CD4-positive, alpha-beta memory T cell (primary cell): ENCODE measurements at regions not wholly inside any gene's neighbourhood (a gene's known extent, or its start where the extent isn't known, plus 50 kb on each side); places are given as distances from the start of the nearest gene placed in this dataset.

ENCODE experiments used
- CTCF ChIA-PET: fragments of 350-600 bp; sonication (Branson Sonifier 250); formaldehyde crosslinking; loops from one replicate; lab custom pipeline; 2021; ENCODE audit warnings: inconsistent platforms; ENCODE audit not compliant: partially characterized antibody; lab: Charles Lee
- POLR2A ChIA-PET: fragments of 350-600 bp; sonication (Branson Sonifier 250); formaldehyde crosslinking; loops from one replicate; lab custom pipeline; 2021; ENCODE audit not compliant: partially characterized antibody; lab: Charles Lee
- DNase-seq, 5 donors: peaks; one replicate each; pipeline versions ENCODE4 v3.0.0 to v3.0.0-alpha.2; 2020 to 2022; ENCODE audit warnings: mixed read lengths in 1 of 5
- H3K27ac ChIP-seq: one replicate; pipeline ENCODE4 v1.7.0; 2013; ENCODE audit warnings: low read depth, low read length
- H3K27me3 ChIP-seq: 2 replicates; pipeline ENCODE4 v1.7.0; 2013; ENCODE audit warnings: mild to moderate bottlenecking, low read length, moderate library complexity; ENCODE audit not compliant: insufficient read depth
- H3K36me3 ChIP-seq: 2 replicates; pipeline ENCODE4 v1.7.0; 2013; ENCODE audit warnings: mild to moderate bottlenecking, low read length, moderate library complexity; ENCODE audit not compliant: insufficient read depth
- H3K4me1 ChIP-seq: 2 replicates; pipeline ENCODE4 v1.7.0; 2013; ENCODE audit warnings: mild to moderate bottlenecking, low read length, moderate library complexity; ENCODE audit not compliant: insufficient read depth
- H3K4me3 ChIP-seq, 2 donors: one replicate each; pipeline ENCODE4 v1.7.0; 2013; ENCODE audit warnings: low read length in 2 of 2, mild to moderate bottlenecking in 1 of 2
- H3K9me3 ChIP-seq, 2 donors: one replicate each; pipeline ENCODE4 v1.7.0; 2013; ENCODE audit warnings: low read length in 2 of 2, control low read depth in 1 of 2; ENCODE audit not compliant: control insufficient read depth in 1 of 2
- H3K27ac Mint-ChIP-seq, 7 donors: one replicate each; pipeline ENCODE4 v1.8.0; 2020 to 2021; ENCODE audit warnings: mixed read lengths in 7 of 7, mild to moderate bottlenecking in 6 of 7, inconsistent platforms in 3 of 7, moderate library complexity in 3 of 7
- H3K27me3 Mint-ChIP-seq, 2 donors: one replicate each; pipeline ENCODE4 v1.8.0; 2020 to 2021; ENCODE audit warnings: mixed read lengths in 2 of 2
- H3K36me3 Mint-ChIP-seq, 2 donors: one replicate each; pipeline ENCODE4 v1.8.0; 2020 to 2021; ENCODE audit warnings: mixed read lengths in 2 of 2, inconsistent platforms in 1 of 2, mild to moderate bottlenecking in 1 of 2
- H3K4me1 Mint-ChIP-seq, 4 donors: one replicate each; pipeline ENCODE4 v1.8.0; 2020 to 2021; ENCODE audit warnings: mixed read lengths in 4 of 4, mild to moderate bottlenecking in 1 of 4
- H3K4me3 Mint-ChIP-seq, 8 donors: one replicate each; pipeline ENCODE4 v1.8.0; 2020 to 2021; ENCODE audit warnings: mixed read lengths in 8 of 8, mild to moderate bottlenecking in 7 of 8, moderate library complexity in 6 of 8, inconsistent platforms in 3 of 8
- H3K9me3 Mint-ChIP-seq, 8 donors: one replicate each; pipeline ENCODE4 v1.8.0; 2020 to 2021; ENCODE audit warnings: mixed read lengths in 8 of 8, mild to moderate bottlenecking in 5 of 8, inconsistent platforms in 3 of 8, moderate library complexity in 1 of 8
- intact Hi-C: fragments of 100-400 bp; cut with micrococcal nuclease; formaldehyde crosslinking; loops from one replicate; pipeline ENCODE4 v1.15.1; 2023

DNA sequence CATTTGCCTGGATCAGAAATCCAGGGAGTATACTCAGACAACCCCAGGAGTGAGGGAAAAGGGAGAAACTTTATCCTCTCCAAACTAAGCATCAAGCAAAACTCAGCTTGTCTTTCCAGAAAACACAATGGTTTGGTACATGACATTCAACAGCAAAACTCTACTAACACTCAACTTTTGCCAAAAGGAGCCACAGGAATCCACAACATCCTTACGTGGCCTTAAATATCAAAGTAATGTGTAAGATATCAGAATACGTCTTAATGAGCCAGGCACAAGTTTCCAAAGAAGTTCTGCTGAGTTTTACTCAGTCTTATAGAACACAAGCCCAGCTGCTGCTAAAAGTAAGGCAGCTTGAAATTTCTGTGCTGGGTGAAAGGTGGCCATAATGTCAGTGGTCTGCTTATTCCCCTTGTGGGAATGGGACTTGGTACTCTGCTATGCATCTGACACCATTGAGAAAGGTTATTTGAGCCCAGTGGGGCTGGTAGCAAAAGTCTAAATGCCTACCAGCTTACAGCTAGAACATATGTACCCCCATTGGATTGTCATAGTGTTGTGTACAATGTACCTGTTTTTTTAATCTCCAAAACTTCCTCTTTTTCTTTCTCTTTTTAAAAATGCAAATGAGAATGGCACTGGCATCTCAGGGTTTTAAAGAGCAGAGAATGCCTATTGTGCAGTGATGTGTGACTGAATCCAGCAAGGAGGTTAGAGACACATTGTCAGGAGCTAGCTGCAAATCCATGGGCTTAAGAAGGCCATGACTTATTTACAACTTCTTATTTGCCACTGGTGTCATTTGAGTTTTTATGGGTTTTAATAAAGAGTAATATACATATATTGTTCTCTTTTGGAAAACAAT is 62.0 kb upstream of the ST6GALNAC3 start:
- Mint-ChIP-seq H3K4me3 (no peak overlapping the region), H3K4me1 (no peaks in the 10 kb centered on the region), H3K27me3 (peaks cover 0 to 2% of the 10 kb centered on the region in 2 donors), H3K9me3 (no peaks in the 10 kb centered on the region), H3K36me3 (no peaks in the 10 kb centered on the region), H3K27ac (no peak overlapping the region)
- no peaks in the 10 kb centered on the region for H3K9me3 ChIP-seq
- no peak overlapping the region for H3K4me3 ChIP-seq
- ChIA-PET CTCF (no interaction called here), POLR2A (no interaction called here)
- H3K4me1 ChIP-seq, result no peaks in the 10 kb centered on the region
- no peak overlapping the region for H3K27ac ChIP-seq
- intact Hi-C loops, result no loop called here
- H3K36me3 ChIP-seq, result no peaks in the 10 kb centered on the region
- no peak for DNase-seq
- H3K27me3 ChIP-seq, result no peaks in the 10 kb centered on the region

DNA sequence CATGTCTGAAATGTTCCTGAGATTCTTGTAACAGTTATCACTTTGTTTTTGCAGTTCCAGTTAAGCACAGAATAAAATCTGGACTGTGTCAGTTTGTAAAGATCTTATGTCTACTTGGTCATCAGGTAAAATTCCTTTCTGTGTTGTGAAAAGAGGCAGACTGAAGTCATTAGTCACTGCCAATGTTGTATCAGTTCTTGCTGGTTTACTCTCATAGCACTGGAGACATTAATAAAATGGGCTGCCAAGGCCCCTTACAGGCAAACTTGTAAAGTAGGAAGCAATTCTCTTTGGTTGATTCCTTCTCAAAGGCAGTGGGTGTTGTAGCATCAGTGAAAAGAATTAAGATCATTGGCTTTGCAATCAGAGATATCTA is 61.4 kb upstream of the ST6GALNAC3 start:
- Histone ChIP-seq H3K4me1 (no peaks in the 10 kb centered on the region), H3K27ac (no peak overlapping the region), H3K9me3 (no peaks in the 10 kb centered on the region), H3K4me3 (no peak overlapping the region), H3K36me3 (no peaks in the 10 kb centered on the region), H3K27me3 (no peaks in the 10 kb centered on the region)
- Mint-ChIP-seq H3K9me3 (no peaks in the 10 kb centered on the region), H3K36me3 (no peaks in the 10 kb centered on the region), H3K4me3 (no peak overlapping the region), H3K27ac (no peak overlapping the region), H3K4me1 (no peaks in the 10 kb centered on the region), H3K27me3 (peaks cover 0 to 2% of the 10 kb centered on the region in 2 donors)
- DNase-seq, result no peak
- ChIA-PET CTCF (no interaction called here), POLR2A (no interaction called here)
- intact Hi-C loops, result no loop called here

DNA sequence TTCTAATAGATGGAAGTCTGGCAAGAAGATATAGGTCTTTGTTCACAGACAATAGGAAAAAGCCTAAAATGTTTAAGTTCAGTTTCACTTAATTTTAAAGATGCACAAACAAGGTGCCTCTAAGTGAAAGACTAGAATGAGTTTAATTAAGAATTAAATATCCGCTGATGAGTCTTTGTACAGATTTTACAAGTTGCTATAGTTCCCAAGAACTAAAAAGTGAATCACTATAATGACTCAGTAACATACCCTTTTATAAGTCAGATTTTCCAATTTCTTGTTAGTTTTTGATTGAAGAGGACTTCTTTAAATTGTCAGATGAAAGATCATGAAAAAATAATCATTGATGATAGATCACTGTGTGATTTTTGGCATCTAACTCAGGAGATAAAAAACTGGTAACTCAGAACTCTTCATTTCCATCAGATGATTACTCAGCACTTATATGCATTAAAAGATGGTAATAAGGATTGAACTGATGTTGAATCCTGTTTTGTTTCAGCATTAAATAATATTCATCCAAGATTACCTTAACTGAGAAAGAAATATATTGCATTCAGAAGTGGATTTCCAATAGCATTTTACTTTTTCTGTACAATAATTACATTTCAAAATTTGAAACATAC is 59.0 kb upstream of the ST6GALNAC3 start:
- intact Hi-C loops, result no loop called here

DNA sequence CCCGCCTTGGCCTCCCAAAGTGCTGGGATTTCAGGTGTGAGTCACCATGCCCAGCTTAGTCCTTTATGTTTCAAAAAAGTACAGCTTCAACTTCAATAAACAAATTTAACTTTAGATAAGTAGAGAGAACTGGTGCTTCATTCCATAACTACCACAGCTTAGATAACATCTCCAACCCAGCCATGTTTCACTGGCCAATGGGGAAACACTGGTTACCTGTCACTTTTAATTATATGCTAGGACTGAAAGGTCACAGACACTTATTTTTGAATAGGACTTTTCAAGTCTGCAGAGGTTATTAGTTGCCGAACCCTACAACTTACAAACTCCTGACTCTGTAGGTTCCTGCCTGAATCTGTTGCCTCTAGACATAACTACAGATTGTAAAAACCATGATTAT is 56.5 kb upstream of the ST6GALNAC3 start:
- Mint-ChIP-seq H3K27me3 (peaks cover 2 to 8% of the 10 kb centered on the region in 2 donors), H3K36me3 (no peaks in the 10 kb centered on the region)
- CTCF ChIA-PET, result no interaction called here

More for the DNA sequence above, 59.0 kb upstream of the ST6GALNAC3 start:
- Mint-ChIP-seq H3K4me3 (no peak overlapping the region), H3K9me3 (no peaks in the 10 kb centered on the region), H3K27ac (no peak overlapping the region), H3K27me3 (peaks cover 2 to 5% of the 10 kb centered on the region in 2 donors), H3K36me3 (no peaks in the 10 kb centered on the region), H3K4me1 (no peaks in the 10 kb centered on the region)
- Histone ChIP-seq H3K4me1 (no peaks in the 10 kb centered on the region), H3K27me3 (no peaks in the 10 kb centered on the region), H3K9me3 (no peaks in the 10 kb centered on the region), H3K4me3 (no peak overlapping the region), H3K27ac (no peak overlapping the region), H3K36me3 (no peaks in the 10 kb centered on the region)
- ChIA-PET POLR2A (no interaction called here), CTCF (no interaction called here)
- no peak for DNase-seq

DNA sequence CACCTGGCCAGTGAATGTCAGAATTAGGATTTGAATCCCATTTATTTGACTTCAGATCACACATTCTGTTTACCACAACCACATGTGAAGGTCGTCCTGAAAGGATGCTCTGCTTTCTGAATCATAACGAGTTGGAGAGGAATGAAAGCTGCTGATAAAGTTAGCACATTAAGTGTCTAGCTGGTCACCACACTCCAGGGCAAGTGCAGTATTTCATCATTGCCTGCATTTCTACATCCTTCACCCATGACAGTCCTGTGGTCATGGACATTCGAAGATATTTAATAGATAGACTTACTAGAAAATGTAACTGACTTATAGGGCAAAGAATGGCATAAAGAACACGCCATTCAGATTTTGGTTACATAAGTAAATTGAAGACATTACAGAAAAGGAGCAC is 52.7 kb upstream of the ST6GALNAC3 start:
- Histone ChIP-seq H3K9me3 (no peaks in the 10 kb centered on the region), H3K36me3 (no peaks in the 10 kb centered on the region), H3K4me3 (no peak overlapping the region), H3K4me1 (no peaks in the 10 kb centered on the region), H3K27me3 (no peaks in the 10 kb centered on the region), H3K27ac (no peak overlapping the region)
- H3K27ac Mint-ChIP-seq, result no peak overlapping the region
- H3K4me1 Mint-ChIP-seq, result peaks cover 0 to 6% (median 0%) of the 10 kb centered on the region in 4 donors
- DNase-seq, result no peak
- no peaks in the 10 kb centered on the region for H3K9me3 Mint-ChIP-seq
- CTCF ChIA-PET, result no interaction called here
- POLR2A ChIA-PET, result no interaction called here
- no peaks in the 10 kb centered on the region for H3K36me3 Mint-ChIP-seq
- no peak overlapping the region for H3K4me3 Mint-ChIP-seq
- H3K27me3 Mint-ChIP-seq, result peaks cover 6 to 10% of the 10 kb centered on the region in 2 donors
- intact Hi-C loops, result no loop called here

More for the DNA sequence above, 56.5 kb upstream of the ST6GALNAC3 start:
- H3K9me3 Mint-ChIP-seq, result no peaks in the 10 kb centered on the region
- H3K4me3 ChIP-seq, result no peak overlapping the region
- intact Hi-C loops, result no loop called here
- H3K4me3 Mint-ChIP-seq, result no peak overlapping the region
- DNase-seq, result no peak
- H3K4me1 Mint-ChIP-seq, result no peaks in the 10 kb centered on the region
- H3K27me3 ChIP-seq, result no peaks in the 10 kb centered on the region
- no peaks in the 10 kb centered on the region for H3K36me3 ChIP-seq
- H3K4me1 ChIP-seq, result no peaks in the 10 kb centered on the region
- H3K9me3 ChIP-seq, result no peaks in the 10 kb centered on the region
- H3K27ac Mint-ChIP-seq, result no peak overlapping the region
- POLR2A ChIA-PET, result no interaction called here
- no peak overlapping the region for H3K27ac ChIP-seq

DNA sequence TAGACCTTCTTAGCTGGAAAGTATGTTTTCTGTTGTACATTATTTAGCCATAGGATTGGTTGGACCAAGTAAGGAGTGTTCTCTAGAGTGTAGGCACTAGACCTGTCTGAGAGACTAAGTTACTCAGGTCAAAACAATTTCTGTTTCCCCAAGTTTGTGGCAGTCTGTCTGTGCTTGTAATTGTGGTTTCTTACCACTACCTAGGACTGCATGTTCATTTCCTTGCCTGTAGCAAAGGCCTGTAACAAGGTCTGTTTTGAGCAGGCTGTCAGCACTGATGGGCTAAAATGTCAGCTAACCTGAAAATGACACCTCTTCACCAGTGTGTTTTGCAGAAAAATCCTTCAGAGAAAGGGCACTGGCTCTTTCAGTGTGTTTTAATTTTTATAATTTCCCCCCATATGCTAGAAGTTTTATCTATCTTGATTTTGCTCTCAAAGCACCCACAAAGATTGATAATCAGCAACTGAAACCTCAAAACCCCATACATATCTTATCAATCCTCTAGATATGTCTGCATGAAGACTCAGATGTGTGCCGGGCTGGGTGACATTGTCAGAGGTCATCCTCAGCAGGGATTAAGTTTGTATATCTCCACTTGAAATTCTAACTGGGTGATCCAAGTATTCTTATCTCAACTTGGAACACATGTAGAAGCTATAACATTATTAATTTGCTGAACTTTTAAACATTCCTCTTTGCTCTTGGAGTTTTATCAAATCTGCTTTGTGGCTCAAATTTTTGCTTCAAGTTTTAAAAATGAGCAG is 50.7 kb upstream of the ST6GALNAC3 start:
- Histone ChIP-seq H3K27me3 (no peaks in the 10 kb centered on the region), H3K27ac (no peak overlapping the region), H3K4me1 (no peaks in the 10 kb centered on the region), H3K9me3 (no peaks in the 10 kb centered on the region), H3K36me3 (no peaks in the 10 kb centered on the region), H3K4me3 (no peak overlapping the region)
- POLR2A ChIA-PET, result no interaction called here
- Mint-ChIP-seq H3K36me3 (no peaks in the 10 kb centered on the region), H3K27ac (peak overlapping the region in 1 of 7 donors; percentile 19), H3K4me1 (peaks cover 0 to 6% (median 0%) of the 10 kb centered on the region in 4 donors), H3K27me3 (peaks cover 10% of the 10 kb centered on the region in 2 donors), H3K4me3 (no peak overlapping the region), H3K9me3 (peaks cover 0 to 2% (median 0%) of the 10 kb centered on the region in 8 donors)
- intact Hi-C loops, result no loop called here
- CTCF ChIA-PET, result no interaction called here
- DNase-seq, result peak in 1 of 5 donors; percentile 2
